Lower leg skin (tissue), 4 donors: ENCODE measurements at regions not wholly inside any gene's neighbourhood (a gene's known extent, or its start where the extent isn't known, plus 50 kb on each side); places are given as distances from the start of the nearest gene placed in this dataset.

Source experiments
- DNase-seq, 2 donors: peaks; one replicate each; pipeline ENCODE4 v3.0.0-alpha.2; 2019; ENCODE audit warnings: low spot score in 2 of 2
- H3K4me3 ChIP-seq: fragments of 200-600 bp; sonication (generic); 2 replicates; pipeline ENCODE4 v1.5.1; 2017; ENCODE audit warnings: mild to moderate bottlenecking, low read depth; ENCODE audit not compliant: poor library complexity, severe bottlenecking
- CTCF ChIP-seq, 3 donors: fragments of 450-650 bp; IDR thresholded peaks; one replicate each; pipeline ENCODE4 v1.5.1; 2016; ENCODE audit warnings: antibody characterized with exemption in 3 of 3, mild to moderate bottlenecking in 3 of 3, moderate library complexity in 2 of 3
- POLR2A ChIP-seq, 2 donors: fragments of 450-650 bp; IDR thresholded peaks; one replicate each; pipeline ENCODE4 v1.6.1; 2016 to 2017; ENCODE audit warnings: antibody characterized with exemption in 2 of 2, mild to moderate bottlenecking in 1 of 2, moderate library complexity in 1 of 2
- WGBS, 2 donors: methylation state at CpG; one replicate each; pipeline ENCODE4 v1.1.5; 2018; 5-methylcytosine and 5-hydroxymethylcytosine counted together
- intact Hi-C: fragments of 100-400 bp; cut with DNase I; formaldehyde crosslinking; loops from one replicate; pipeline ENCODE4 v1.15.0; 2023; ENCODE audit warnings: low total_unique reads

- no peak for DNase-seq
- WGBS, 2 donors = 50 to 57% methylated on average over 7 of the region's 7 CpGs
- H3K4me3 ChIP-seq = no peak overlapping the region
- TF ChIP-seq POLR2A (IDR thresholded peaks at IDR 0.05) (no peak), CTCF (IDR thresholded peaks at IDR 0.05) (no peak)
- intact Hi-C loops = no loop called here
These were observed 205.0 kb upstream of the ZNF521 start for GRCh38 chr18:25557011-25557410.

- WGBS, 2 donors = 86 to 91% methylated on average over 1 of the region's 1 CpG
- no peak overlapping the region for H3K4me3 ChIP-seq
- intact Hi-C loops = no loop called here
- TF ChIP-seq CTCF (IDR thresholded peaks at IDR 0.05) (no peak), POLR2A (IDR thresholded peaks at IDR 0.05) (no peak)
- no peak for DNase-seq
These were observed 201.8 kb upstream of the ZNF521 start for GRCh38 chr18:25553631-25554263.

GRCh38 chr18:25544546-25545287 lies 192.8 kb upstream of the ZNF521 start:
- intact Hi-C loops = no loop called here
- WGBS, 2 donors = 77 to 85% methylated on average over 2 of the region's 2 CpGs
- H3K4me3 ChIP-seq = no peak overlapping the region
- TF ChIP-seq POLR2A (IDR thresholded peaks at IDR 0.05) (no peak), CTCF (IDR thresholded peaks at IDR 0.05) (no peak)
- no peak for DNase-seq

- intact Hi-C loops = no loop called here
- WGBS, 2 donors = 88% methylated on average over 7 of the region's 7 CpGs
- no peak for TF ChIP-seq CTCF (IDR thresholded peaks at IDR 0.05)
- TF ChIP-seq POLR2A (IDR thresholded peaks at IDR 0.05) = no peak
- no peak for DNase-seq
- no peak overlapping the region for H3K4me3 ChIP-seq
These were observed 186.4 kb upstream of the ZNF521 start for GRCh38 chr18:25538175-25538922.

GRCh38 chr18:25535495-25535894 lies 183.5 kb upstream of the ZNF521 start:
- intact Hi-C loops = no loop called here
- no peak overlapping the region for H3K4me3 ChIP-seq
- DNase-seq = no peak
- WGBS, 2 donors = 86 to 100% methylated on average over 1 of the region's 1 CpG
- TF ChIP-seq POLR2A (IDR thresholded peaks at IDR 0.05) (no peak), CTCF (IDR thresholded peaks at IDR 0.05) (no peak)
